HG03025 (cell line): ENCODE measurements at regions not wholly inside any gene's neighbourhood (a gene's known extent, or its start where the extent isn't known, plus 50 kb on each side); places are given as distances from the start of the nearest gene placed in this dataset.
"Not testable (repeated sequence)": the region's sequence is repeated elsewhere in the genome, so short reads cannot be mapped to it uniquely, and the experiment has no call there.

ENCODE experiments used
- ATAC-seq: cut with Tn5 transposase; IDR thresholded peaks from one replicate; pipeline ENCODE4 v1.9.1; 2021; ENCODE audit warnings: mild to moderate bottlenecking, moderate library complexity; ENCODE audit not compliant: unreplicated experiment, low FRiP score

GRCh38 chr1:173393659-173394000 lies 83.5 kb upstream of the PRDX6 start:
- no peak for ATAC-seq

GRCh38 chr1:173394813-173395212 lies 82.3 kb upstream of the PRDX6 start:
- ATAC-seq = not testable (repeated sequence)

GRCh38 chr1:173395762-173396161 lies 81.4 kb upstream of the PRDX6 start:
- no peak for ATAC-seq

GRCh38 chr1:173400387-173400995 lies 76.6 kb upstream of the PRDX6 start:
- ATAC-seq = no peak

- no peak for ATAC-seq
Measured at GRCh38 chr1:173403996-173404395, 73.1 kb upstream of the PRDX6 start.

- no peak for ATAC-seq
Measured at GRCh38 chr1:173405281-173405680, 71.9 kb upstream of the PRDX6 start.

GRCh38 chr1:173405834-173406233 lies 71.3 kb upstream of the PRDX6 start:
- no peak for ATAC-seq

GRCh38 chr1:173406783-173407230 lies 70.3 kb upstream of the PRDX6 start:
- ATAC-seq = no peak

GRCh38 chr1:173407846-173408245 lies 69.3 kb upstream of the PRDX6 start:
- no peak for ATAC-seq

GRCh38 chr1:173408886-173409285 lies 68.2 kb upstream of the PRDX6 start:
- ATAC-seq = no peak

- no peak for ATAC-seq
Measured at GRCh38 chr1:173409613-173410012, 67.5 kb upstream of the PRDX6 start.

- peak; percentile 2 for ATAC-seq
Measured at GRCh38 chr1:173410133-173410793, 66.9 kb upstream of the PRDX6 start.

- peak; percentile 31 for ATAC-seq
Measured at GRCh38 chr1:173410794-173411236, 66.3 kb upstream of the PRDX6 start.

- no peak for ATAC-seq
Measured at GRCh38 chr1:173411835-173412742, 65.0 kb upstream of the PRDX6 start.

GRCh38 chr1:173413271-173413707 lies 63.8 kb upstream of the PRDX6 start:
- ATAC-seq = no peak

GRCh38 chr1:173414136-173414535 lies 63.0 kb upstream of the PRDX6 start:
- peak; percentile 43 for ATAC-seq

- no peak for ATAC-seq
Measured at GRCh38 chr1:173414539-173415226, 62.5 kb upstream of the PRDX6 start.

GRCh38 chr1:173415490-173415889 lies 61.6 kb upstream of the PRDX6 start:
- ATAC-seq = no peak

- ATAC-seq = no peak
Measured at GRCh38 chr1:173415905-173416450, 61.2 kb upstream of the PRDX6 start.

GRCh38 chr1:173417563-173417962 lies 59.6 kb upstream of the PRDX6 start:
- ATAC-seq = no peak
